Neural cell (in vitro differentiated cells): ENCODE measurements at regions not wholly inside any gene's neighbourhood (a gene's known extent, or its start where the extent isn't known, plus 50 kb on each side); places are given as distances from the start of the nearest gene placed in this dataset.

Experiments
- H2AFZ ChIP-seq: fragments of 200-600, 300-800 bp; sonication (generic), shearing (Covaris generic); 2 replicates; pipeline ENCODE4 v1.6.0; 2014; ENCODE audit warnings: low read depth, mild to moderate bottlenecking, antibody characterized with exemption, low read length, moderate library complexity
- H3F3A ChIP-seq: fragments of 200-600 bp; shearing (Covaris generic); 2 replicates; pipeline ENCODE4 v1.6.1; 2016; ENCODE audit warnings: mild to moderate bottlenecking, moderate library complexity, mixed read lengths, antibody characterized with exemption, low read length; ENCODE audit not compliant: insufficient read depth, poor library complexity, severe bottlenecking
- H3K27ac ChIP-seq: fragments of 200-600, 300-800 bp; sonication (generic), shearing (Covaris generic); 2 replicates; pipeline ENCODE4 v1.5.1; 2014; ENCODE audit warnings: mild to moderate bottlenecking, low read length, moderate library complexity
- H3K27me3 ChIP-seq: fragments of 300-800, 200-600 bp; sonication (generic), shearing (Covaris generic); 2 replicates; pipeline ENCODE4 v1.6.0; 2014; ENCODE audit warnings: mild to moderate bottlenecking, low read depth, low read length, moderate library complexity; ENCODE audit not compliant: insufficient read depth
- H3K36me3 ChIP-seq: fragments of 300-800, 200-600 bp; sonication (generic), shearing (Covaris generic); 2 replicates; pipeline ENCODE4 v1.5.1; 2014; ENCODE audit warnings: mild to moderate bottlenecking, antibody characterized with exemption, low read length, moderate library complexity; ENCODE audit not compliant: insufficient read depth
- H3K4me2 ChIP-seq: fragments of 300-800, 200-600 bp; sonication (generic), shearing (Covaris generic); 2 replicates; pipeline ENCODE4 v1.6.0; 2014; ENCODE audit warnings: mild to moderate bottlenecking, low read length
- H3K4me3 ChIP-seq: fragments of 300-800, 200-600 bp; sonication (generic), shearing (Covaris generic); 2 replicates; pipeline ENCODE4 v1.5.1; 2014; ENCODE audit warnings: mild to moderate bottlenecking, low read length, moderate library complexity
- H3K79me2 ChIP-seq: fragments of 200-600 bp; shearing (Covaris generic); replicated peaks from 2 replicates; pipeline ENCODE4 v1.6.0; 2014; ENCODE audit warnings: mild to moderate bottlenecking, low read length, moderate library complexity; ENCODE audit not compliant: insufficient read depth
- H3K9ac ChIP-seq: fragments of 300-800, 200-600 bp; sonication (generic), shearing (Covaris generic); 2 replicates; pipeline ENCODE4 v1.6.1; 2016; ENCODE audit warnings: mild to moderate bottlenecking, low read length, mixed read lengths
- H3K9me2 ChIP-seq: fragments of 200-600 bp; shearing (Covaris generic); 2 replicates; pipeline ENCODE4 v1.6.1; 2016; ENCODE audit warnings: mild to moderate bottlenecking, low read length, mixed read lengths; ENCODE audit not compliant: insufficient read depth
- H3K9me3 ChIP-seq: fragments of 200-600, 300-800 bp; sonication (generic), shearing (Covaris generic); 2 replicates; pipeline ENCODE4 v1.6.1; 2016; ENCODE audit warnings: mild to moderate bottlenecking, mixed run types, low read length, moderate library complexity, mixed read lengths
- H4K20me1 ChIP-seq: fragments of 200-600 bp; shearing (Covaris generic); 2 replicates; pipeline ENCODE4 v1.6.1; 2016; ENCODE audit warnings: mild to moderate bottlenecking, mixed run types; ENCODE audit not compliant: insufficient read depth
- EP300 ChIP-seq: fragments of 450-650 bp; conservative IDR thresholded peaks from 2 replicates; pipeline ENCODE4 v1.6.1; 2014; ENCODE audit warnings: antibody characterized with exemption, mild to moderate bottlenecking, moderate library complexity; ENCODE audit not compliant: poor library complexity, severe bottlenecking
- EZH2 ChIP-seq: fragments of 200-600, 300-800 bp; shearing (Covaris generic), sonication (generic); IDR thresholded peaks from 2 replicates; pipeline ENCODE4 v1.6.1; 2014; ENCODE audit warnings: antibody characterized with exemption, low read length, borderline replicate concordance, mild to moderate bottlenecking; ENCODE audit not compliant: insufficient read depth, poor library complexity, severe bottlenecking
- MXI1 ChIP-seq: fragments of 450-650 bp; conservative IDR thresholded peaks from 2 replicates; pipeline ENCODE4 v1.6.1; 2014; ENCODE audit warnings: antibody characterized with exemption, mild to moderate bottlenecking; ENCODE audit not compliant: poor library complexity, severe bottlenecking
- POLR2AphosphoS5 ChIP-seq: IDR thresholded peaks from 2 replicates; pipeline ENCODE4 v1.6.1; 2012
- RAD21 ChIP-seq: fragments of 450-650 bp; conservative IDR thresholded peaks from 2 replicates; pipeline ENCODE4 v1.6.1; 2014; ENCODE audit warnings: antibody characterized with exemption, mild to moderate bottlenecking, moderate library complexity
- SMC3 ChIP-seq: fragments of 450-650 bp; conservative IDR thresholded peaks from 2 replicates; pipeline ENCODE4 v1.6.1; 2014; ENCODE audit warnings: antibody characterized with exemption, mild to moderate bottlenecking, moderate library complexity; ENCODE audit not compliant: poor library complexity
- TAF1 ChIP-seq: IDR thresholded peaks from 2 replicates; pipeline ENCODE4 v1.6.1; 2012; ENCODE audit warnings: low read depth
- TF ChIP-seq, protein P1 (sequence below): fragments of 450-650 bp; IDR thresholded peaks from 2 replicates; pipeline ENCODE4 v1.5.1; 2014; ENCODE audit warnings: antibody characterized with exemption, mild to moderate bottlenecking, moderate library complexity; ENCODE audit not compliant: poor library complexity, severe bottlenecking
- TF ChIP-seq, protein P2 (sequence below): IDR thresholded peaks from 2 replicates; pipeline ENCODE4 v1.6.1; 2012; ENCODE audit warnings: borderline replicate concordance

DNA sequence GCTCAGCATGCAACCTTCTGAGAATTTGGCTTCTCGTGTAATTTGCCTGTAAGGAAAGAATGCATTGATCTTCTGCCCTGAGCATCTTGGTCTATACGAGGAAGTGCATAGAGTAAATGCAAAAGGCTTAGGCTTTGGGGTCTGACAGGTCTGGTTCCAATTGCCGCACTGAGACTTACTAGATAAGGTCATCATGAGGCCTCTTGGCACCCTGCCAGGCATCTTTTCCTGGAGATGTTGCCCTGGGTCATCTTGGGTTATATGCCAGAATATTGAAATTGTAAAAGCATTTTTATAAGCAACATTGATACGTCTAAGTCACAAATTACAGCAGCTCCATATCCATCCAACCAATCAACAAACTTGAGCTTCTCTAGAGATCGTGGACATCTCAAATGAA is 108.8 kb upstream of the WARS2 start:
- TF ChIP-seq POLR2AphosphoS5 (no peak), SMC3 (no peak), RAD21 (no peak), EP300 (no peak)
- TF ChIP-seq, protein P1, sequence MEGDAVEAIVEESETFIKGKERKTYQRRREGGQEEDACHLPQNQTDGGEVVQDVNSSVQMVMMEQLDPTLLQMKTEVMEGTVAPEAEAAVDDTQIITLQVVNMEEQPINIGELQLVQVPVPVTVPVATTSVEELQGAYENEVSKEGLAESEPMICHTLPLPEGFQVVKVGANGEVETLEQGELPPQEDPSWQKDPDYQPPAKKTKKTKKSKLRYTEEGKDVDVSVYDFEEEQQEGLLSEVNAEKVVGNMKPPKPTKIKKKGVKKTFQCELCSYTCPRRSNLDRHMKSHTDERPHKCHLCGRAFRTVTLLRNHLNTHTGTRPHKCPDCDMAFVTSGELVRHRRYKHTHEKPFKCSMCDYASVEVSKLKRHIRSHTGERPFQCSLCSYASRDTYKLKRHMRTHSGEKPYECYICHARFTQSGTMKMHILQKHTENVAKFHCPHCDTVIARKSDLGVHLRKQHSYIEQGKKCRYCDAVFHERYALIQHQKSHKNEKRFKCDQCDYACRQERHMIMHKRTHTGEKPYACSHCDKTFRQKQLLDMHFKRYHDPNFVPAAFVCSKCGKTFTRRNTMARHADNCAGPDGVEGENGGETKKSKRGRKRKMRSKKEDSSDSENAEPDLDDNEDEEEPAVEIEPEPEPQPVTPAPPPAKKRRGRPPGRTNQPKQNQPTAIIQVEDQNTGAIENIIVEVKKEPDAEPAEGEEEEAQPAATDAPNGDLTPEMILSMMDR: no peak
- Histone ChIP-seq H3K36me3 (no peaks in the 10 kb centered on the region), H3F3A (no peaks in the 10 kb centered on the region), H3K9me3 (no peaks in the 10 kb centered on the region), H3K27ac (no peak overlapping the region), H3K9ac (no peak overlapping the region), H3K27me3 (no peaks in the 10 kb centered on the region), H3K9me2 (no peaks in the 10 kb centered on the region), H3K4me2 (no peak overlapping the region), H3K79me2 (no peaks in the 10 kb centered on the region), H4K20me1 (no peaks in the 10 kb centered on the region), H3K4me3 (no peak overlapping the region), H2AFZ (no peak overlapping the region)

DNA sequence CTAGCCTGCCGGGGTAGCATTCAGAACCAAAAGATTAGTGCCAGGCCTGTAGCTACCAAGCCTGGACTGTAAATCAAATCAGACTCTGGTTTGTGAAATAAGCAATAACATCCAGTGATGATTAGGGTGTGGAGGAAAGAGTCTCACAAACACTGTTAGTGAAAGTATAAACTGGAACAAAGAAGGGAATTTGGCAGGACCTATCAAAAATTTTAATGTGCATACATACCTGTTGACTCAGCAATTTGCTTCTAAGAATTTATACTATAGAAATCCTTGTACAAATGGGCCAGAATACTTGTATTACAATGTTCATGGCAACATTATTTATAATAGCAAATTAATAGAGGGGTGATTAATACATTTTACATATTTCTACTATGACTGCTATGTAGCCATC is 109.8 kb upstream of the WARS2 start:
- TF ChIP-seq POLR2AphosphoS5 (no peak), EP300 (no peak), SMC3 (no peak), MXI1 (no peak), EZH2 (no peak), TAF1 (no peak), RAD21 (no peak)
- TF ChIP-seq, protein P1: no peak
- TF ChIP-seq, protein P2, sequence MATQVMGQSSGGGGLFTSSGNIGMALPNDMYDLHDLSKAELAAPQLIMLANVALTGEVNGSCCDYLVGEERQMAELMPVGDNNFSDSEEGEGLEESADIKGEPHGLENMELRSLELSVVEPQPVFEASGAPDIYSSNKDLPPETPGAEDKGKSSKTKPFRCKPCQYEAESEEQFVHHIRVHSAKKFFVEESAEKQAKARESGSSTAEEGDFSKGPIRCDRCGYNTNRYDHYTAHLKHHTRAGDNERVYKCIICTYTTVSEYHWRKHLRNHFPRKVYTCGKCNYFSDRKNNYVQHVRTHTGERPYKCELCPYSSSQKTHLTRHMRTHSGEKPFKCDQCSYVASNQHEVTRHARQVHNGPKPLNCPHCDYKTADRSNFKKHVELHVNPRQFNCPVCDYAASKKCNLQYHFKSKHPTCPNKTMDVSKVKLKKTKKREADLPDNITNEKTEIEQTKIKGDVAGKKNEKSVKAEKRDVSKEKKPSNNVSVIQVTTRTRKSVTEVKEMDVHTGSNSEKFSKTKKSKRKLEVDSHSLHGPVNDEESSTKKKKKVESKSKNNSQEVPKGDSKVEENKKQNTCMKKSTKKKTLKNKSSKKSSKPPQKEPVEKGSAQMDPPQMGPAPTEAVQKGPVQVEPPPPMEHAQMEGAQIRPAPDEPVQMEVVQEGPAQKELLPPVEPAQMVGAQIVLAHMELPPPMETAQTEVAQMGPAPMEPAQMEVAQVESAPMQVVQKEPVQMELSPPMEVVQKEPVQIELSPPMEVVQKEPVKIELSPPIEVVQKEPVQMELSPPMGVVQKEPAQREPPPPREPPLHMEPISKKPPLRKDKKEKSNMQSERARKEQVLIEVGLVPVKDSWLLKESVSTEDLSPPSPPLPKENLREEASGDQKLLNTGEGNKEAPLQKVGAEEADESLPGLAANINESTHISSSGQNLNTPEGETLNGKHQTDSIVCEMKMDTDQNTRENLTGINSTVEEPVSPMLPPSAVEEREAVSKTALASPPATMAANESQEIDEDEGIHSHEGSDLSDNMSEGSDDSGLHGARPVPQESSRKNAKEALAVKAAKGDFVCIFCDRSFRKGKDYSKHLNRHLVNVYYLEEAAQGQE: no peak
- Histone ChIP-seq H4K20me1 (no peaks in the 10 kb centered on the region), H3K9me2 (no peaks in the 10 kb centered on the region), H2AFZ (no peak overlapping the region), H3K27me3 (no peaks in the 10 kb centered on the region), H3K79me2 (no peaks in the 10 kb centered on the region), H3K4me2 (no peak overlapping the region), H3K27ac (no peak overlapping the region), H3F3A (no peaks in the 10 kb centered on the region), H3K9me3 (no peaks in the 10 kb centered on the region), H3K36me3 (no peaks in the 10 kb centered on the region), H3K9ac (no peak overlapping the region), H3K4me3 (no peak overlapping the region)
